ENCODE measurements at regions not wholly inside any gene's neighbourhood (a gene's known extent, or its start where the extent isn't known, plus 50 kb on each side); places are given as distances from the start of the nearest gene placed in this dataset.

DNA sequence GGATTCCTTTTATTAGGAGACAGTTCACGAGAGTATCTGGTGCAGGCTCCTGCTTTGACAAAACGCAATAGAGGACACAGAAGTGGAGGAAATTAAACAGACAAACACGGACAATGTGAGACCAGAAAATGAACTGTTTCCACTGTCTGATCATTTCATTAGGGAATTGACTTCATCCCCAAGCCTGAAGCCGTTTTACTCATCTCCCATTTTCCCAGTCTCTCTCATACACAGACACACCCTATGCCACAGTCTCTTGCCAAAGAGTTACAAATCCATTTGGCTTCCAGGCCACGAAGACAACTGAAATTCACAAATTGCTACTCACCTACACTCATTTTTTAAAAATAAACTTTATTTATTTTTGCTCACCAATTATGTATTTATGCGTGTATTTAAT lies 1087.8 kb upstream of the TMEM132C start:
- TF ChIP-seq, protein P1, sequence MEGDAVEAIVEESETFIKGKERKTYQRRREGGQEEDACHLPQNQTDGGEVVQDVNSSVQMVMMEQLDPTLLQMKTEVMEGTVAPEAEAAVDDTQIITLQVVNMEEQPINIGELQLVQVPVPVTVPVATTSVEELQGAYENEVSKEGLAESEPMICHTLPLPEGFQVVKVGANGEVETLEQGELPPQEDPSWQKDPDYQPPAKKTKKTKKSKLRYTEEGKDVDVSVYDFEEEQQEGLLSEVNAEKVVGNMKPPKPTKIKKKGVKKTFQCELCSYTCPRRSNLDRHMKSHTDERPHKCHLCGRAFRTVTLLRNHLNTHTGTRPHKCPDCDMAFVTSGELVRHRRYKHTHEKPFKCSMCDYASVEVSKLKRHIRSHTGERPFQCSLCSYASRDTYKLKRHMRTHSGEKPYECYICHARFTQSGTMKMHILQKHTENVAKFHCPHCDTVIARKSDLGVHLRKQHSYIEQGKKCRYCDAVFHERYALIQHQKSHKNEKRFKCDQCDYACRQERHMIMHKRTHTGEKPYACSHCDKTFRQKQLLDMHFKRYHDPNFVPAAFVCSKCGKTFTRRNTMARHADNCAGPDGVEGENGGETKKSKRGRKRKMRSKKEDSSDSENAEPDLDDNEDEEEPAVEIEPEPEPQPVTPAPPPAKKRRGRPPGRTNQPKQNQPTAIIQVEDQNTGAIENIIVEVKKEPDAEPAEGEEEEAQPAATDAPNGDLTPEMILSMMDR (IDR thresholded peaks at IDR 0.05; ENCODE audit: unreplicated experiment), result no peak
- H3K27ac Mint-ChIP-seq (ENCODE audit: low read depth, unreplicated experiment), result peak overlapping the region; percentile 39
- H3K4me3 Mint-ChIP-seq (ENCODE audit: unreplicated experiment), result no peak overlapping the region
- BruUV-seq (replicated peaks), result no TSS peak
- DNase-seq (ENCODE audit: unreplicated experiment), result peak; percentile 22
- intact Hi-C loops (cut with micrococcal nuclease), result no loop called here
- ChIA-PET POLR2A (no interaction called here), CTCF (no interaction called here)
- peaks cover 8% of the 10 kb centered on the region for H3K9me3 Mint-ChIP-seq (ENCODE audit: unreplicated experiment)
- H3K27me3 Mint-ChIP-seq (ENCODE audit: insufficient read depth, unreplicated experiment), result no peaks in the 10 kb centered on the region
- no peaks in the 10 kb centered on the region for H3K36me3 Mint-ChIP-seq (ENCODE audit: insufficient read depth, unreplicated experiment)
- H3K4me1 Mint-ChIP-seq (ENCODE audit: insufficient read depth, unreplicated experiment), result peaks cover 5% of the 10 kb centered on the region

DNA sequence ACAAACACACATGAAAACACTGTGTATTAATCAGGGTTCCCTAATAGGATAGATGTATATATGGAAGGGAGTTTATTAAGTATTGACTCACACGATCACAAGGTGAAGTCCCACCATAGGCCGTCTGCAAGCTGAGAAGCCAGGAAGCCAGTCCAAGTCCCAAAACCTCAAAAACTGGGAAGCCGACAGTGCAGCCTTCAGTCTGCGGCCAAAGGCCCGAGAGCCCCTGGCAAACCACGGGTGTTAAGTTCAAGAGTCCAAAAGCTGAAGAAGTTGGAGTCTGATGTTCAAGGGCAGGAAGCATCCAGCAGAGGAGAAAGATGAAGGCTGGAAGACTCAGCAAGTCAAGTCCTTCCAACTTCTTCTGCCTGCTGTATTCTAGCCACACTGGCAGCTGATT lies 1085.0 kb upstream of the TMEM132C start:
- Mint-ChIP-seq H3K27ac (ENCODE audit: low read depth, unreplicated experiment) (no peak overlapping the region), H3K27me3 (ENCODE audit: insufficient read depth, unreplicated experiment) (no peaks in the 10 kb centered on the region), H3K9me3 (ENCODE audit: unreplicated experiment) (peaks cover 5% of the 10 kb centered on the region), H3K36me3 (ENCODE audit: insufficient read depth, unreplicated experiment) (no peaks in the 10 kb centered on the region), H3K4me1 (ENCODE audit: insufficient read depth, unreplicated experiment) (peaks cover 5% of the 10 kb centered on the region), H3K4me3 (ENCODE audit: unreplicated experiment) (no peak overlapping the region)
- no peak for DNase-seq (ENCODE audit: unreplicated experiment)
- CTCF ChIA-PET, result interaction anchor here (0.7 kb wide), 1 partner anchor 31 kb away, joined by 3 read pairs; no protein-coding TSS in a partner anchor
- BruUV-seq (replicated peaks), result no TSS peak
- POLR2A ChIA-PET, result no interaction called here
- TF ChIP-seq, protein P1 (IDR thresholded peaks at IDR 0.05; ENCODE audit: unreplicated experiment), result no peak
- intact Hi-C loops (cut with micrococcal nuclease), result no loop called here

DNA sequence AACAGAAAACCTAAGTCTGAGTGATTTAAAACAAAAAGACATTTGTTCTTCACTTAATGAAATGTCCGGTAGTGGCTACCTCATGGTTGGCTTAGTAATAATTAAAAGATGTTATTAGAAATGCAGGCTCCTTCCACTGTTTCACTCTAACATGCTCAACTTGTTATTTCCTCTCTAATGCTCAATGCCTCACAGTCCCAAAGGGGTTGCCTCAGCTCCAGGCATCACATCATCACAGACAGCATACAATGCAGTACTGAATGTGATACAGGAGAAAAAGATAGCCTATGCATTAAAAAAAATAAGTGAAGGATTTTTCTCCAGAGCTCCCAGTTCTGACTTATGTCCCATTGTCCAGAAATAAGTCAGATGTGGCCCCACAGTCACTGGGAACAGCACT lies 1077.0 kb upstream of the TMEM132C start:
- no peak overlapping the region for H3K4me3 Mint-ChIP-seq (ENCODE audit: unreplicated experiment)

DNA sequence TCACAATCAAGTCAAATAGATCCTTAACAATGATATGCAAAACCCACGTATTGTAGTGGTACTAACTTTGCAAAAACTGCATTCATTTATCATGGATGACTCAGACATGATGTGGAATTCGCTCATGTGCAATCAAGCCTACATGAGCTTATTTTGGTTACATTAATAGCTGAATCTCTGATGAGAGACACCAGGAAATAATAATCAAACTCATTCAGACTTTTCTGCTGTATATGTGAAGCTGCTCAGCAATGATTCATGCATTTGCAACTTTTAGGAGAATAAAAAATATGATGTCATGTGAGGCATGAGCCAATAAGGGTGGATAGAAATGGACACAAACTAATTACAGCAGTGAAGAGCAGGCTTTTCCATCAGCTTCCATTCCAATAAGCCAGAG lies 1075.8 kb upstream of the TMEM132C start:
- DNase-seq (ENCODE audit: unreplicated experiment), result peak; percentile 40
- peaks cover 7% of the 10 kb centered on the region for H3K4me1 Mint-ChIP-seq (ENCODE audit: insufficient read depth, unreplicated experiment)
- H3K9me3 Mint-ChIP-seq (ENCODE audit: unreplicated experiment), result no peaks in the 10 kb centered on the region
- intact Hi-C loops (cut with micrococcal nuclease), result no loop called here
- H3K27me3 Mint-ChIP-seq (ENCODE audit: insufficient read depth, unreplicated experiment), result no peaks in the 10 kb centered on the region
- POLR2A ChIA-PET, result no interaction called here
- CTCF ChIA-PET, result interaction anchor here (0.6 to 1.8 kb wide), 3 partner anchors 14 to 156 kb away, joined by 3 to 7 read pairs (median 4); no protein-coding TSS in a partner anchor
- H3K4me3 Mint-ChIP-seq (ENCODE audit: unreplicated experiment), result no peak overlapping the region
- TF ChIP-seq, protein P1 (IDR thresholded peaks at IDR 0.05; ENCODE audit: unreplicated experiment), result no peak
- BruUV-seq (replicated peaks), result no TSS peak
- peaks cover 5% of the 10 kb centered on the region for H3K36me3 Mint-ChIP-seq (ENCODE audit: insufficient read depth, unreplicated experiment)
- H3K27ac Mint-ChIP-seq (ENCODE audit: low read depth, unreplicated experiment), result no peak overlapping the region

More for the DNA sequence above, 1077.0 kb upstream of the TMEM132C start:
- no peak for DNase-seq (ENCODE audit: unreplicated experiment)
- BruUV-seq (replicated peaks), result no TSS peak
- ChIA-PET POLR2A (interaction anchor here (0.9 kb wide), 1 partner anchor 23 kb away, joined by 3 read pairs; no protein-coding TSS in a partner anchor), CTCF (interaction anchor here (1.0 kb wide), 1 partner anchor 50 kb away, joined by 4 read pairs; no protein-coding TSS in a partner anchor)
- no peak overlapping the region for H3K27ac Mint-ChIP-seq (ENCODE audit: low read depth, unreplicated experiment)
- intact Hi-C loops (cut with micrococcal nuclease), result no loop called here
- TF ChIP-seq, protein P1 (IDR thresholded peaks at IDR 0.05; ENCODE audit: unreplicated experiment), result no peak
- H3K36me3 Mint-ChIP-seq (ENCODE audit: insufficient read depth, unreplicated experiment), result peaks cover 5% of the 10 kb centered on the region
- no peaks in the 10 kb centered on the region for H3K27me3 Mint-ChIP-seq (ENCODE audit: insufficient read depth, unreplicated experiment)
- no peaks in the 10 kb centered on the region for H3K9me3 Mint-ChIP-seq (ENCODE audit: unreplicated experiment)
- peaks cover 7% of the 10 kb centered on the region for H3K4me1 Mint-ChIP-seq (ENCODE audit: insufficient read depth, unreplicated experiment)
